ENCODE measurements at regions not wholly inside any gene's neighbourhood (a gene's known extent, or its start where the extent isn't known, plus 50 kb on each side); places are given as distances from the start of the nearest gene placed in this dataset.

- no peak for DNase-seq
Observed at GRCh38 chr5:165149431-165149830, 1644.0 kb downstream of the MAT2B start.

GRCh38 chr5:165152058-165152457, 1646.6 kb downstream of the MAT2B start:
- no peak for DNase-seq

GRCh38 chr5:165157219-165157618, 1651.8 kb downstream of the MAT2B start:
- DNase-seq: no peak

- no peak for DNase-seq
Observed at GRCh38 chr5:165161204-165161603, 1655.8 kb downstream of the MAT2B start.

GRCh38 chr5:165163861-165164260, 1658.4 kb downstream of the MAT2B start:
- DNase-seq: no peak

GRCh38 chr5:165173651-165174050, 1668.2 kb downstream of the MAT2B start:
- DNase-seq: no peak

GRCh38 chr5:165175041-165175440, 1669.6 kb downstream of the MAT2B start:
- DNase-seq: no peak

- no peak for DNase-seq
Observed at GRCh38 chr5:165184183-165184582, 1678.8 kb downstream of the MAT2B start.

GRCh38 chr5:165185716-165186115, 1680.3 kb downstream of the MAT2B start:
- no peak for DNase-seq

- no peak for DNase-seq
Observed at GRCh38 chr5:165187815-165188214, 1682.4 kb downstream of the MAT2B start.

- DNase-seq: no peak
Observed at GRCh38 chr5:165188556-165189175, 1683.2 kb downstream of the MAT2B start.

- no peak for DNase-seq
Observed at GRCh38 chr5:165196961-165197360, 1691.5 kb downstream of the MAT2B start.

GRCh38 chr5:165201369-165201768, 1696.0 kb downstream of the MAT2B start:
- DNase-seq: no peak

GRCh38 chr5:165201771-165202518, 1696.5 kb downstream of the MAT2B start:
- no peak for DNase-seq

GRCh38 chr5:165202519-165202910, 1697.1 kb downstream of the MAT2B start:
- DNase-seq: no peak

GRCh38 chr5:165209101-165209727, 1703.8 kb downstream of the MAT2B start:
- DNase-seq: no peak

- DNase-seq: no peak
Observed at GRCh38 chr5:165224366-165225045, 1719.1 kb downstream of the MAT2B start.

- DNase-seq: no peak
Observed at GRCh38 chr5:165227515-165227914, 1722.1 kb downstream of the MAT2B start.

GRCh38 chr5:165228184-165228583, 1722.8 kb downstream of the MAT2B start:
- no peak for DNase-seq

GRCh38 chr5:165231821-165232508, 1726.5 kb downstream of the MAT2B start:
- DNase-seq: no peak

GRCh38 chr5:165232509-165233028, 1727.2 kb downstream of the MAT2B start:
- no peak for DNase-seq

GRCh38 chr5:165241811-165242210, 1736.4 kb downstream of the MAT2B start:
- DNase-seq: no peak

GRCh38 chr5:165242646-165243045, 1737.2 kb downstream of the MAT2B start:
- DNase-seq: no peak

Data from CD4-positive, alpha-beta T cell treated with Interleukin-6 for 4 hours (primary cell).